GM12874 (cell line): ENCODE measurements at regions not wholly inside any gene's neighbourhood (a gene's known extent, or its start where the extent isn't known, plus 50 kb on each side); places are given as distances from the start of the nearest gene placed in this dataset.

Experiments
- TF ChIP-seq, protein P1 (sequence below): IDR thresholded peaks from 2 replicates; pipeline ENCODE4 v1.5.1; 2011; ENCODE audit warnings: low read depth, mild to moderate bottlenecking, control low read depth, low read length, moderate library complexity; ENCODE audit not compliant: insufficient read depth

GRCh38 chr6:106736502-106736901 is 107.1 kb downstream of the QRSL1 start:
- TF ChIP-seq, protein P1, sequence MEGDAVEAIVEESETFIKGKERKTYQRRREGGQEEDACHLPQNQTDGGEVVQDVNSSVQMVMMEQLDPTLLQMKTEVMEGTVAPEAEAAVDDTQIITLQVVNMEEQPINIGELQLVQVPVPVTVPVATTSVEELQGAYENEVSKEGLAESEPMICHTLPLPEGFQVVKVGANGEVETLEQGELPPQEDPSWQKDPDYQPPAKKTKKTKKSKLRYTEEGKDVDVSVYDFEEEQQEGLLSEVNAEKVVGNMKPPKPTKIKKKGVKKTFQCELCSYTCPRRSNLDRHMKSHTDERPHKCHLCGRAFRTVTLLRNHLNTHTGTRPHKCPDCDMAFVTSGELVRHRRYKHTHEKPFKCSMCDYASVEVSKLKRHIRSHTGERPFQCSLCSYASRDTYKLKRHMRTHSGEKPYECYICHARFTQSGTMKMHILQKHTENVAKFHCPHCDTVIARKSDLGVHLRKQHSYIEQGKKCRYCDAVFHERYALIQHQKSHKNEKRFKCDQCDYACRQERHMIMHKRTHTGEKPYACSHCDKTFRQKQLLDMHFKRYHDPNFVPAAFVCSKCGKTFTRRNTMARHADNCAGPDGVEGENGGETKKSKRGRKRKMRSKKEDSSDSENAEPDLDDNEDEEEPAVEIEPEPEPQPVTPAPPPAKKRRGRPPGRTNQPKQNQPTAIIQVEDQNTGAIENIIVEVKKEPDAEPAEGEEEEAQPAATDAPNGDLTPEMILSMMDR: no peak

GRCh38 chr6:106735828-106736227 is 106.5 kb downstream of the QRSL1 start:
- TF ChIP-seq, protein P1: no peak

GRCh38 chr6:106735136-106735633 is 105.8 kb downstream of the QRSL1 start:
- TF ChIP-seq, protein P1: no peak

- TF ChIP-seq, protein P1: no peak
These were observed 104.0 kb downstream of the QRSL1 start for GRCh38 chr6:106733386-106733785.

- TF ChIP-seq, protein P1: no peak
These were observed 103.1 kb downstream of the QRSL1 start for GRCh38 chr6:106732376-106732940.

- TF ChIP-seq, protein P1: no peak
These were observed 102.4 kb downstream of the QRSL1 start for GRCh38 chr6:106731843-106732160.

DNA sequence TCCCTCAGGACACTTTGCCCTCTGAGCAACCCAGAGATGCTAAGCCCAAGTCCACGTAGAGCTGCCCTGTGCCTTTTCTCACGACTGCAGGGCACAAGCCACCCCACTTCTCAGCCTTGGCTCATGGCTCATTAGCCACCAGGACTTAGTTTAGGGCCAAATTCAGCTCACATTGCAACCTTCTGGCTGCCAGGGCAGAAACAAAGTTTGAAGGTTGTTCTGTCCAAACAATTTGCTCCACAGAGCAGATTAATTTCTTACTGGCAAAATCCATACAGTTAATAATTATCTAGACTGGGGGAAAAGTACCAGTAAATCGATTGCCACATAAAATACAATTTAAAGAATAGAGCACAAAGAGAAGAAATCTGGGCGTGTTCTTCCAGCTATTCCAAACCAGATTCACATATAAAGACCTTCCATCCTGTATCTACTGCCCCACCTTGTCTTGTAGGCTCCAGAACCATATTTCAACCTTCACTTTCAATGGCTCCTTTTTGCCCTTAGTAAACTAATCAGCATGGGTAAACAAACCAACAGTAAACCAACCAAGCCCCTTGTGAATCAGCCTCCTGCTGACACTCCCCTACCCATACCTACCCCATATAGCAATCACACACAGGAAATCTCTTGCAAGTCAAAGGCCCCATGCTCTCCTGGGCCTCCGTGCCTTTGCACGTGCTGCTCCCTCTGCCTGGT is 101.9 kb downstream of the QRSL1 start:
- TF ChIP-seq, protein P1: no peak
